DMS114 treated with DMSO at 0.1 percent for 48 hours (cell line): ENCODE measurements at regions not wholly inside any gene's neighbourhood (a gene's known extent, or its start where the extent isn't known, plus 50 kb on each side); places are given as distances from the start of the nearest gene placed in this dataset.

Experiments
- DNase-seq: peaks from one replicate; lab custom pipeline; 2025; ENCODE audit not compliant: unreplicated experiment; lab: John Stamatoyannopoulos, UW

DNA sequence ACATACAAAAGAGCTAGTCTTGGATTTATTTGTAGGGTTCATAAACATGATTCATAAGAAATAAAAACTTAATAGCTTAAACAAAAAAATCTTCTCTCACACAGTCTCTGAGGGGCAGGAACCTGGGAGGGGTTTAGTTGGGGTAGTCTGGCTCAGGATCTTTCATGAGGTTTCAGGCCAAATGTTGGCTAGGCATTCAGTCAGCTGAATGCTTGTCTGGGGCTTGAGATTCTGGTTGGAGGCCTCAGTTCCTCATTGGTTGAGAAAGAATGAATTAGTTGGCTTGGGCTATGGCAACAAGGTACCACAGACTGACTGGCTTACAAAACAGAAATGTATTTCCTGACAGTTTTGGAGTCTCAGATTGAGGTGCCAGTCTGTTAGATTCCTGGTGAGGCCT, 74.3 kb downstream of the ANKRD7 start:
- no peak for DNase-seq

DNA sequence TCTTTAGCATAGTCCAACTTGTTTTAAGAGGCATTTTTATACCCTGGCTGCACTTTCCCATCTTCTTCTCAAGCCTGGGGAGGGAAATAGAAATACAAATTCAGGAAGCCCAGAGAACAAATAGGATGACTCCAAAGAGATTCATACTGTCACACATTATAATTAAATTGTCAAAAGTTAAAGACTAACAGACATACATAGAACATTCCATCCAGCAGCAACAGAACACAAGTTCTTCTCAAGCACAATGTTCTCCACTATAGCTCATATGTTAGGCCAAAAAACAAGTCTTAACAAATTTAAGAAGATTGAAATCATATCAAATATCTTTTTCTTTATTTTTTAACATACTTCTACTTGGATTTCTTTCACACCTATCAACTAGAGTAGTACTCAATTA, 75.7 kb downstream of the ANKRD7 start:
- no peak for DNase-seq

GRCh38 chr7:118304100-118304499, 79.6 kb downstream of the ANKRD7 start:
- no peak for DNase-seq

DNA sequence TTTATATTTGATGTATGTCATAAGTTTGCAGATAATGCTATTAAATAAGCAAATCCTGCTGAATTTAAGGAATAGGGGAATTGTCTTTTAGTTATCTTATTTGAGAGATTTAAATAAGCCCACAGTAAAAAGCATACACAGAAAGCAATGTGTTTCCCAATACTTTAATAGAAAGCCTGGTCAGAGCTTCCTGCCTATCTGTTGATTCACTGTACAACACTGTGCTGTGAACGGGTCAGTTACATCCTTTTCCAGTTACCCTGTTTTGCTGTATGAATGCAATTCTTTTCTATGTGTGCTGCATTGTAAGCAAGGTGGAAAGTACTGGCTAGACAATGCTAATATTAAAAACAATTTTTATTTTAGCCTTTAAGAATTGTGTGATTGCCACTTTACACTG, 81.2 kb downstream of the ANKRD7 start:
- no peak for DNase-seq

GRCh38 chr7:118306771-118307170, 82.3 kb downstream of the ANKRD7 start:
- no peak for DNase-seq

DNA sequence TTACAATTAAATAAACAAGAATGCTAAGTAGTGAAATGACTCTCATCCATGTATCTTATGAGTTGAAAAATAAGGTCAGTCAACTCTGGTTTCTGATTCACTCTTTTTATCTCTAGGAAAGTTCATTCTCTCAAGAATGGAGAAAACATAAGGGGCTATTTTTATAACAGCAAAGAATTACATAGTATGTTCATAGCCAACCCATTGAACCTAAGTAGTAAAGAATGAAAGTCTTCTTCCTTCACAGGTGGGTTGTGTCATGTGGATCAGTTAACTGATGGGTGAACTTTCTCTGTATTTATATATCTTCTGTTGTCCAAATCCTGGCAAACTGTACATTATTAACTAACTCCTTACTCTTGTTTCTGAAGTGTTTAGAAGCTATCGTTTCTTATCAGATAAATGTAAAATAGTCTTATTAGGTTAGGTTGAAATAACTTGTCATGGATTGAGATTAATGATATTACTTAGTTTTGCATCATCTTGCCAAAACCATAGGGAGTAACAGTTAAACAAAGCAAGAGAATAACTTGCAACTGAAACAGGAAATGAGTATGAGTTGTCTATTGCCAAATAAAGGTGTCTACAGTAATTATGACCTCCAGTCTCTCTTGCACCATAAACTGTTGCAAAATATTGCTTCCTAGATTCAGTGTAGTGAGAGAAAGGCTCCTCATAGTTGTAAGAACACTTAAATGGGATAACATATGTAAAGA, 86.8 kb downstream of the ANKRD7 start:
- no peak for DNase-seq

DNA sequence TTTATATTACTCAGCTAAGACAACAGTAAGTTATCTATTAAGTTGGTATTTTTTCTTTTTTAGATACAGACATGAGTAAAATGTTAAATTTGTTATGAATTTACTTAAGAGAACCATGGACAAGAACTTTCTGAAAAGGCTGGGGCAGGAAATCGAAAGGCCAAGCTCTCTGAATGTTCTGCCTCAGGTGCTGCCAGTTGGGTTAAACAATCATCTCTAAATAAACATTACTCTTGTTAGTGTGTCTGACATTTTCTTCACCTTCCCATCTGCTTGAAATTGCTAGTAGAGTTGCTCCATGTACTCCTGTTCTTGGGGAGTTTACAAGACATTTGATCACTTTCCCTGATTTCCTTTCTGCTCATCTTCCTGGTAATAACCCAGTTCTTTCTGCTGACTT, 87.5 kb downstream of the ANKRD7 start:
- DNase-seq = no peak

- DNase-seq = no peak
Observed at GRCh38 chr7:118312966-118313365, 88.5 kb downstream of the ANKRD7 start.

DNA sequence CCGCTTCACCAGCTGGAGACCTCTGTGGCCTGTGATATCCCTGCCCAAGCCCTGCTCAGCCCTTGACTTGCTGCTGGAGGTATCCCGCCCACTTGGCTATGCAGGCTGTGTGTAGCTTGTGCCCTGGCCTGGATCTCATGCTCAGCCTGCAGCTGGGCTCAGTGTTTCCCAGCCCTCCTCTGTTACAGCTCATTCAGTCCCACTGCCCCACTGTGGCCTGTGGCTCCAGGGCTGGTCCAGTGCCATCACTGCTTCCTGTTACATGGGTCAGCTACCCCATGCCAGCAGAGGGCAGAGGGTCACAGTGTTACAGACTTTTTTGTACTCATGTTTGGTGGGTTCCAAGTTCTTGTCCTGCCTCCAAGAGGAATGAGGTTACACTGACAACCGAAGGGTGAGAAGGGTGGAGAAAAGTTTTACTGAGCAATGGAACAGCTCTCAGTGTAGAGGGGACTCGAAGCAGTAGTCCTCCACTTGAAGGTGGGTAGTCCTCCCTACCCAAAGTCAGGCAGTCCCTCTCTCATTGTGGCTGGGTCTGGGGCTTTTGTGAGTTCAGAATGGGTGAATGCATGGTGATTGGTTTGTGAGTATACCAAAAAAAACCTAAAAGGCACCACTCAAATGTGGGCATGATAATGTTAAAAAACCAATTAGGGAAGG, 100.4 kb downstream of the ANKRD7 start:
- no peak for DNase-seq

DNA sequence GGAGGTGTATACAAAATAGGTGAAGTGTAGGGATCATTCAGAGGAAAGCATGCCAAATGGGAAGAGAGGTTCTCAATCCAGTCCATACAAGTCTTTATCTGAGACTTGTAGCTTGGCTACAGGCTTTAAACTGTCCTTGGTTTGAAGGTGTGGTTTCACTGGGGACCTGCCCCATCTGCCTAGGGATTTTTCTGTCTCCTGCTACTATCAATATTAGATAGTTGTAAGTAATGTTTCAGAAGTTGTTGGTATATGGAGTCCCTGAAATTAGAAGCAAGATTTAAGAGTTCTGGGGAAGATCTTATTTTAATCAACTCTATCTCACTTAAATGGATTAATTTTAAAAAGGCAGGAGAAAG, 100.9 kb downstream of the ANKRD7 start:
- DNase-seq = no peak

DNA sequence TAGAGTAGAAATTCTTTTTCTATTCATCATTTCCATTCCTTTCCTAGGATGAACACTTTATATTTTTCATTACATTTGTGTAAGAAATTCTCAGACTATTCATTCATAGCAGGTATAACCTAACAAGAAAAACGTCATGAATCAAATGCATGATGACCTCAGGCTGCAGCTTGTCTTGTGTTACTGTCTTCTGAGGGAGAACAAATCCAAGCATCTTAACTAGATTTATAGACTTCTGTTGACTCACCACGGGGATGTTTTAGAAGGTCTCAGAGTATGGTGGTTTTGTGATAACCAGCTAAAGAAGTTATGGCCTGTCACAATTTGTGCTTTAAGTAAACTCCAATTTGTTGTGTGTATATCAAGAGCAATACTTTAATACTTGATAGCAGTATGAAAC, 102.7 kb downstream of the ANKRD7 start:
- DNase-seq = no peak

- no peak for DNase-seq
Observed at GRCh38 chr7:118328505-118329211, 104.2 kb downstream of the ANKRD7 start.

DNA sequence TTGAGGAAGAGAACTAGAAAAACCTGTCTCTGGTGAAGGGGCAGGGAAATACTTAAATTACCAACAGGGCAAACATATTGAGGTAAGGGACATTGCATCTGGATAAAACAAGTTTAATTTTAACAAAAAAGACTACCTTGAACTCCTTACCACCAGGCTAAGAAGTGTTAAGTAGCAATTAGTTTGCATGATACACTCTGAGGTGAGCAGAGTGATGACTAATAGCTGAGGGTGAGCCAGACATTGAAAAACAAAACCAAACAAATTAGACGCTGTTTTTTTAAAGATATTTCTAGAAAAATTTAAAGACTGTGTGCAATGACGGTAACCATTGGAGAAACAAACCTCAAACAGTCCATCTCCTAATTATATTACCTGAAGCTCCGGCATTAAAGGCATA, 105.9 kb downstream of the ANKRD7 start:
- DNase-seq = no peak

DNA sequence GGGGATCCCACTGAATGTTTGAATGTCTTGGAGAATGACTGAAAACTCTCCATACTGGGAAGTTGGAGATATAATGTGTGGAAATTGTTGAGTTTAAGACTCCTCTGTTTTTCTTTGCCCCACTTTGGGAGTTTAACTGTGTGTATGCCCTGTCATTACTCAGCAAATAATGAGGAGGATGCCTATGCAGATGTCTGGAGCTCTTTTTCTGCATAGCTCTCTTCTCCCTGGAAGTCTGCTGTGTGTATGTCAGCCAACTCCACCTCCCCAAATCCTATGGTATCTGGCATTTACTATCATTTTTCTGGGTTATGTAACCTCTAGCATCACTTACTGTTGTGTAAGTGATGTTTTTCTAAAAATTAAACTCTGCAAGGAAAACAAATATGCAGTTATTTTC, 122.2 kb downstream of the ANKRD7 start:
- no peak for DNase-seq

GRCh38 chr7:118349604-118350003, 125.1 kb downstream of the ANKRD7 start:
- DNase-seq = no peak

DNA sequence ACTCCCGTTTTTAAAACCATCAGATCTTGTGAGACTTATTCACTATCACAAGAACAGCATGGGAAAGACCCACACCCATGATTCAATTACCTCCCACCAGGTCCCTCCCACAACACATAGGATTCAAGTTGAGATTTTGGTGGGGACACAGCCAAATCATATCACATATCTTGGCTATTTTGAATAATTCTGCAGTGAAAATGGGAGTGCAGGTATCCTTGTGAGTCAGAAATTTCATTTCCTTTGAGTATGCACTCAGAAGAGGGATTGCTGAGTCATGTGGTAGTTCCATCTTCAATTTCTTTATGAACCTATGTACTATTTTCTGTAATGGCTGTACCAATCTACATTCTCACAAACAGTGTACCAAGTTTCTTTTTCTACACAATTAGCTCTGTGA, 125.8 kb downstream of the ANKRD7 start:
- no peak for DNase-seq

GRCh38 chr7:118352867-118353453, 128.5 kb downstream of the ANKRD7 start:
- DNase-seq = peak; percentile 25

- no peak for DNase-seq
Observed at GRCh38 chr7:118366363-118366762, 141.9 kb downstream of the ANKRD7 start.

DNA sequence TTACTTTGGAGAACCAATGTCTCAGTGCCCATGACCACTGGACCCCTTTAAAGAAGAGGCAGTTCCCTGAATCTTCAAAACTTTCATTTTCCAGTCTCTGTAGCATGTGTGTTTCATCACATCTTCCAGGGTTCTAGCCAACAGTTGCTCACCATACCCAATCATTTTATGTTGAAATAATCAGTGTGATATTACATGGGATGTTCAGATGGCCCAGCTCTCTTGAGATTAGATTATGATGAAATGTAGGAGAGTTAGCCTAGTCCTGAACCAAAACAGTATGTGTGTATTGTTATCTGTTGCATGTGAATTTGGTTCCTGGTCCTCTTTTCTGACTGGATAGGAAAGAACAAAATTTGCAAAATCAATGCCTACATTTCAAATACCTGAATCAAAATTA, 144.5 kb downstream of the ANKRD7 start:
- no peak for DNase-seq

- no peak for DNase-seq
Observed at GRCh38 chr7:118369987-118370386, 145.5 kb downstream of the ANKRD7 start.

DNA sequence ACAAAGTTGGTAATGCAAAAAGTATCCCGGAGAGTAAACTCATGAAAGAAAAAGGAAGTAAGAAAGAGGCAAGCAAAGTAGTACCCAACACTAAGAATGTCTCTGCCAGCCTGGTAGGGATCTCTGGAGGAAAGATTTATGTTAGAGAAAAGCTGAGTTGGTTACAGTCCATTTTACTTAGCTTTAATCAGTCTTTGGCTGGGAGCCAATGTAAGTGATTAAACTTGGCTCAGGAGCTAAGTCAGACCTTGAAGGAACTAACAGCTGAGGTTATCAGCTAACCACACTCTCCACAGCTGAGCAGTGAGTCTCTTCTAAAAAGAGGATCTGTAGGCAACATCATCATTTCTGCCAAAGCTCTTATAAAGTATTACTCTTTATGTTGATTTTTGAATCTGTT, 148.0 kb downstream of the ANKRD7 start:
- DNase-seq = no peak

DNA sequence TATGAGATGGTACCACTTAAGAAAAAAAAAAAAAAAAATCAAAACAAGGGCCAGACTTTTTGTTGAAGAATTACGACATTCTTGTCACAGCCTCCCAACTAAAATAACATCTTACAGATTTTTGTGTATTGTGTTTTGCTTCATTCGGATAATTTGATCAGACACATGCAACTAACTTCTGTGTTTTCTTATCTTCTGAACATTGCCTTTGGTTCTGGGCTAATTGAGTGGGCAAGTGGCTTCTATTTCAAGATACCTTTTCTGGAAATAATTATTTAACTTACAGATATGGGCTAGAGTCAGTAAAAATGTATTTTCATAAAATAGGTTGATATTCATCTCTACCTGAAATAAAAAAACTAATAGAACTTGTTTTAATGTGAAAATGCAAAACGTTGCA, 165.1 kb downstream of the ANKRD7 start:
- no peak for DNase-seq
